ENCODE measurements at regions not wholly inside any gene's neighbourhood (a gene's known extent, or its start where the extent isn't known, plus 50 kb on each side); places are given as distances from the start of the nearest gene placed in this dataset.
"Not testable (repeated sequence)": the region's sequence is repeated elsewhere in the genome, so short reads cannot be mapped to it uniquely, and the experiment has no call there.

GRCh38 chrX:13215729-13216128 is 104.1 kb downstream of the ATXN3L start:
- no peak overlapping the region for H3K27ac ChIP-seq
- intact Hi-C loops (cut with DNase I), result no loop called here
- ATAC-seq (no peak), DNase-seq (no peak)
- no peak for TF ChIP-seq CTCF (IDR thresholded peaks at IDR 0.05)
- H3K4me1 ChIP-seq, result no peaks in the 10 kb centered on the region
- no peaks in the 10 kb centered on the region for H3K36me3 ChIP-seq
- H3K4me3 ChIP-seq, result no peak overlapping the region
- no peaks in the 10 kb centered on the region for H3K27me3 ChIP-seq
- H3K9me3 ChIP-seq, result no peaks in the 10 kb centered on the region

- H3K4me1 ChIP-seq, result no peaks in the 10 kb centered on the region
- no peak for TF ChIP-seq CTCF (IDR thresholded peaks at IDR 0.05)
- no peaks in the 10 kb centered on the region for H3K9me3 ChIP-seq
- peak overlapping the region; percentile 47 for H3K27ac ChIP-seq
- DNase-seq, result no peak
- H3K27me3 ChIP-seq, result no peaks in the 10 kb centered on the region
- intact Hi-C loops (cut with DNase I), result no loop called here
- H3K4me3 ChIP-seq, result no peak overlapping the region
- ATAC-seq, result no peak
- no peaks in the 10 kb centered on the region for H3K36me3 ChIP-seq
Observed at GRCh38 chrX:13212191-13212651, 107.6 kb downstream of the ATXN3L start.

- H3K4me1 ChIP-seq; H3K27ac ChIP-seq; ATAC-seq; intact Hi-C loops (cut with DNase I); H3K27me3 ChIP-seq; DNase-seq; H3K4me3 ChIP-seq; H3K9me3 ChIP-seq; H3K36me3 ChIP-seq: not testable (repeated sequence)
Observed at GRCh38 chrX:13210142-13210541, 109.7 kb downstream of the ATXN3L start.

GRCh38 chrX:13209704-13210103 is 110.1 kb downstream of the ATXN3L start:
- ATAC-seq; H3K36me3 ChIP-seq; H3K4me1 ChIP-seq; H3K9me3 ChIP-seq; DNase-seq; intact Hi-C loops (cut with DNase I); H3K4me3 ChIP-seq; H3K27ac ChIP-seq; H3K27me3 ChIP-seq: not testable (repeated sequence)

- ATAC-seq, result no peak
- no peak for DNase-seq
- Histone ChIP-seq H3K4me3 (no peak overlapping the region), H3K27me3 (no peaks in the 10 kb centered on the region), H3K9me3 (no peaks in the 10 kb centered on the region), H3K27ac (no peak overlapping the region), H3K4me1 (no peaks in the 10 kb centered on the region), H3K36me3 (no peaks in the 10 kb centered on the region)
- intact Hi-C loops (cut with DNase I), result no loop called here
- no peak for TF ChIP-seq CTCF (IDR thresholded peaks at IDR 0.05)
Observed at GRCh38 chrX:13208281-13208935, 111.4 kb downstream of the ATXN3L start.

GRCh38 chrX:13203271-13203670 is 116.6 kb downstream of the ATXN3L start:
- Histone ChIP-seq H3K27me3 (no peaks in the 10 kb centered on the region), H3K36me3 (no peaks in the 10 kb centered on the region), H3K4me1 (no peaks in the 10 kb centered on the region), H3K9me3 (no peaks in the 10 kb centered on the region), H3K27ac (no peak overlapping the region), H3K4me3 (no peak overlapping the region)
- ATAC-seq, result no peak
- no peak for TF ChIP-seq CTCF (IDR thresholded peaks at IDR 0.05)
- intact Hi-C loops (cut with DNase I), result no loop called here
- DNase-seq, result no peak
